SU-DHL-6 (cell line): ENCODE measurements at regions not wholly inside any gene's neighbourhood (a gene's known extent, or its start where the extent isn't known, plus 50 kb on each side); places are given as distances from the start of the nearest gene placed in this dataset.

Source experiments
- H2AFZ ChIP-seq: fragments of 200-600 bp; sonication (generic); 2 replicates; pipeline ENCODE4 v1.6.1; 2014; ENCODE audit warnings: low read depth, mild to moderate bottlenecking, moderate library complexity, mixed read lengths, antibody characterized with exemption, low read length; ENCODE audit not compliant: severe bottlenecking
- H3F3A ChIP-seq: fragments of 200-600 bp; shearing (Covaris generic); 2 replicates; pipeline ENCODE4 v1.6.0; 2016; ENCODE audit warnings: antibody characterized with exemption, mild to moderate bottlenecking; ENCODE audit not compliant: insufficient read depth
- H3K27ac ChIP-seq: fragments of 200-600 bp; sonication (generic); 2 replicates; pipeline ENCODE4 v1.5.1; 2016; ENCODE audit warnings: low read depth, mild to moderate bottlenecking, low read length, moderate library complexity, mixed read lengths
- H3K27me3 ChIP-seq: fragments of 200-600 bp; sonication (generic), shearing (Covaris generic); 2 replicates; pipeline ENCODE4 v1.6.0; 2014; ENCODE audit warnings: mild to moderate bottlenecking, low read length
- H3K36me3 ChIP-seq: fragments of 200-600 bp; sonication (generic); 2 replicates; pipeline ENCODE4 v1.6.1; 2014; ENCODE audit warnings: mild to moderate bottlenecking, low read length, mixed read lengths
- H3K4me2 ChIP-seq: fragments of 300-600, 200-600 bp; shearing (Covaris generic), sonication (generic); 2 replicates; pipeline ENCODE4 v1.6.0; 2014; ENCODE audit warnings: low read length, low read depth, mild to moderate bottlenecking; ENCODE audit not compliant: poor library complexity, severe bottlenecking
- H3K4me3 ChIP-seq: fragments of 200-600 bp; sonication (generic); 2 replicates; pipeline ENCODE4 v1.5.1; 2014; ENCODE audit warnings: antibody characterized with exemption, low read length, mild to moderate bottlenecking, mixed read lengths; ENCODE audit not compliant: insufficient read depth, poor library complexity, severe bottlenecking
- H3K79me2 ChIP-seq: fragments of 200-600 bp; sonication (generic); 2 replicates; pipeline ENCODE4 v1.6.1; 2014; ENCODE audit warnings: mild to moderate bottlenecking, low read length, moderate library complexity; ENCODE audit not compliant: insufficient read depth
- H3K9ac ChIP-seq: fragments of 200-600 bp; sonication (generic); 2 replicates; pipeline ENCODE4 v1.7.0; 2014; ENCODE audit warnings: mild to moderate bottlenecking, low read length
- H3K9me2 ChIP-seq: fragments of 200-600 bp; sonication (generic); replicated peaks from 2 replicates; pipeline ENCODE4 v1.6.1; 2014; ENCODE audit warnings: low read length; ENCODE audit not compliant: insufficient read depth
- H3K9me3 ChIP-seq: fragments of 200-600 bp; sonication (generic); 2 replicates; pipeline ENCODE4 v1.6.1; 2014; ENCODE audit warnings: low read length, mixed read lengths; ENCODE audit not compliant: insufficient read depth
- H4K20me1 ChIP-seq: fragments of 200-600 bp; sonication (generic); 2 replicates; pipeline ENCODE4 v1.6.1; 2014; ENCODE audit warnings: low read depth, mild to moderate bottlenecking, antibody characterized with exemption, low read length, moderate library complexity, mixed read lengths
- CTCF ChIP-seq: fragments of 200-600 bp; sonication (generic); IDR thresholded peaks from one replicate; pipeline ENCODE4 v1.5.1; 2017; ENCODE audit warnings: antibody characterized with exemption, mild to moderate bottlenecking, low read length, moderate library complexity; ENCODE audit not compliant: insufficient read depth, poor library complexity, severe bottlenecking
- EZH2phosphoT487 ChIP-seq: fragments of 200-600 bp; sonication (generic), shearing (Covaris generic); conservative IDR thresholded peaks from 2 replicates; pipeline ENCODE4 v1.6.1; 2018; ENCODE audit warnings: mild to moderate bottlenecking, antibody characterized with exemption, low read length, moderate library complexity, mixed read lengths

- Histone ChIP-seq H3F3A (no peaks in the 10 kb centered on the region), H2AFZ (no peak overlapping the region), H3K4me3 (no peak overlapping the region), H4K20me1 (no peaks in the 10 kb centered on the region), H3K9me3 (no peaks in the 10 kb centered on the region), H3K9ac (no peak overlapping the region), H3K27me3 (no peaks in the 10 kb centered on the region), H3K4me2 (no peak overlapping the region), H3K36me3 (no peaks in the 10 kb centered on the region), H3K9me2 (no peaks in the 10 kb centered on the region), H3K27ac (no peak overlapping the region), H3K79me2 (no peaks in the 10 kb centered on the region)
- TF ChIP-seq CTCF (no peak), EZH2phosphoT487 (no peak)
Observed at GRCh38 chrX:144715337-144715736, 532.0 kb upstream of the SPANXN1 start.

GRCh38 chrX:144716187-144716586 lies 531.1 kb upstream of the SPANXN1 start:
- H3K27ac ChIP-seq: no peak overlapping the region
- no peaks in the 10 kb centered on the region for H3F3A ChIP-seq
- no peak for TF ChIP-seq CTCF
- no peak for TF ChIP-seq EZH2phosphoT487
- no peaks in the 10 kb centered on the region for H3K36me3 ChIP-seq
- H3K9ac ChIP-seq: no peak overlapping the region
- H3K9me2 ChIP-seq: no peaks in the 10 kb centered on the region
- no peak overlapping the region for H2AFZ ChIP-seq
- no peaks in the 10 kb centered on the region for H3K9me3 ChIP-seq
- H3K27me3 ChIP-seq: no peaks in the 10 kb centered on the region
- no peaks in the 10 kb centered on the region for H4K20me1 ChIP-seq
- no peaks in the 10 kb centered on the region for H3K79me2 ChIP-seq
- H3K4me2 ChIP-seq: no peak overlapping the region
- no peak overlapping the region for H3K4me3 ChIP-seq

- Histone ChIP-seq H3F3A (no peaks in the 10 kb centered on the region), H3K9ac (no peak overlapping the region), H3K9me3 (no peaks in the 10 kb centered on the region), H3K36me3 (no peaks in the 10 kb centered on the region), H2AFZ (no peak overlapping the region), H3K4me3 (no peak overlapping the region), H4K20me1 (no peaks in the 10 kb centered on the region), H3K27ac (no peak overlapping the region), H3K4me2 (no peak overlapping the region), H3K79me2 (no peaks in the 10 kb centered on the region), H3K9me2 (no peaks in the 10 kb centered on the region), H3K27me3 (no peaks in the 10 kb centered on the region)
- TF ChIP-seq EZH2phosphoT487: no peak
Observed at GRCh38 chrX:144717682-144718081, 529.6 kb upstream of the SPANXN1 start.

- TF ChIP-seq EZH2phosphoT487 (no peak), CTCF (no peak)
- H3K4me2 ChIP-seq: no peak overlapping the region
- H3K9me3 ChIP-seq: no peaks in the 10 kb centered on the region
- no peak overlapping the region for H2AFZ ChIP-seq
- H3K36me3 ChIP-seq: no peaks in the 10 kb centered on the region
- H3K27ac ChIP-seq: no peak overlapping the region
- H3F3A ChIP-seq: no peaks in the 10 kb centered on the region
- no peaks in the 10 kb centered on the region for H3K9me2 ChIP-seq
- H3K4me3 ChIP-seq: no peak overlapping the region
- H4K20me1 ChIP-seq: no peaks in the 10 kb centered on the region
- no peak overlapping the region for H3K9ac ChIP-seq
- no peaks in the 10 kb centered on the region for H3K79me2 ChIP-seq
- H3K27me3 ChIP-seq: no peaks in the 10 kb centered on the region
Observed at GRCh38 chrX:144722307-144722706, 525.0 kb upstream of the SPANXN1 start.
